ENCODE measurements at regions not wholly inside any gene's neighbourhood (a gene's known extent, or its start where the extent isn't known, plus 50 kb on each side); places are given as distances from the start of the nearest gene placed in this dataset.

DNA sequence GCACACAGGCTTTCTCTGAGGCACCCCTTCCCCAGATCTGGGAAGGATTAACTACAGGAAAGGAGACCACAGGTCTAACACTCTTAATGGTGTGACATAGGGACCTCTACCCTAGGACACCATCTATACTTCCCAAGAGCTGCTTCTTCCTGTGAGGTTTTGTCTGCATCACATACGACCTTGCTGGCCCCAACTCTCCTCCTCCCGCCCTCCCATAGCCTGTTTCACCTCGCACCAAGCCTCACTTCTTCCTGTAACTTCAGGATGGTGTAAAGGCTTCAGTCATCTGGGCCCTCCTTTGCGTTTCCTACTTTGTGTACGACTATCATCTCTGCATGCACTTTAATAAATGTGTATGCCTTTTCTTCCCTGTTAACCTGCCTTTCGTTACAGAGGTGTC, 274.3 kb downstream of the KLF6 start:
- DNase-seq, result no peak

DNA sequence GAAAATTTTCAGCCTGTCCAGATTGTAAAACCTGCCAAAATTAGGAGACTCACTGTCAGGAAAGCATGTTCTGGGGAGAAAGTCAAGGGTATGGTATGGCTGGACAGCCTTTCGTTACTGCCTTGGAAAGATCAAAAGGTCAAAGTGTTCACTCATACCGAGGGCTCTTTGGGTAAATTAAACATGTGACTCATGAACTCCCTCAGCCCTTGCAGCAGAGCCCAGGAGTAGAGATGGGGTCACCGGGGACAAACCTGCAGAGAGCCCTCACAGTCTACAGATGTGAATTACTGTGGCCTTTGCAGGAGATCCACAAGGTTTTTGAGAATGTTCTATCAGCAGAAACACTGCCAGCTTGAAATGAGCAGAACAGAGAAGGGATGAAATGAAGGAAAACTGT, 275.7 kb downstream of the KLF6 start:
- no peak for DNase-seq

DNA sequence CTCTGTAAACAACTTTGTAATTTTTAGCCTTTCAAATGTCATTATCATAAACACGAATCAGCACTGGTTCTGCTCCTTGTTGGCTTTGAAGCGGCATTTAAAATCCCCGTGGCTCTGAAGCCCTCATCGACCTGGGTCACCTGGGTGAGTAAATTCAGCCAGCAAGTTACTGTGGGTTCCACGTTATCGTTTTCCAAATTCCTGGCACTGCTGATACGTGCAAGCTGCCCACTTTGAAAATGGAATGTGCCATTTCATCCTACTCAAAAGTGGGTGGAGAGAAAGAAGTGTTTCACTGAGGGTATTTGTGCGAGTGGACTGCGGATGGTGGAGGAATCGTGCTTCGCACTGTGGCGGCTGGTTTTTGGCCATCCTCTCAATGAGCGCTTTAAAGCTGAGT, 281.7 kb downstream of the KLF6 start:
- DNase-seq, result no peak

DNA sequence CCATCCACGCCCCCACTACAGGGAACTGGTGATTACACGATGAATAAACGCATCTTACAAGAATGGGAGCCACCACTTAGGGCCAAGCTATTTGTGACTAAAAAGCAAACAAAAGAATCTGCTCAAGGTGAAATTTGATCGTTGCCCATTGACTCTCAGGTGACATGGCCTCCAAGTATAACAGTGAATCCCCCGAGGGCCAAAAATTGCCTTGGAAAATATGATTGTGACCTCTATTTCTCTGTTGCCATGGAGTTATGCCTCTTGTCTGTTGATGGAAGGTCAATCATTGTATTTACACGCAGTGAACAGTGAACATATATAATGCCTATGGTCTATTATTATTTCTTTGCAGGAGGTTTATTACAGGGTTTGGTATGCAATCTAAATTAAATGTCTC, 282.3 kb downstream of the KLF6 start:
- DNase-seq, result no peak

GRCh38 chr10:3500408-3500856, 284.6 kb downstream of the KLF6 start:
- DNase-seq, result no peak

DNA sequence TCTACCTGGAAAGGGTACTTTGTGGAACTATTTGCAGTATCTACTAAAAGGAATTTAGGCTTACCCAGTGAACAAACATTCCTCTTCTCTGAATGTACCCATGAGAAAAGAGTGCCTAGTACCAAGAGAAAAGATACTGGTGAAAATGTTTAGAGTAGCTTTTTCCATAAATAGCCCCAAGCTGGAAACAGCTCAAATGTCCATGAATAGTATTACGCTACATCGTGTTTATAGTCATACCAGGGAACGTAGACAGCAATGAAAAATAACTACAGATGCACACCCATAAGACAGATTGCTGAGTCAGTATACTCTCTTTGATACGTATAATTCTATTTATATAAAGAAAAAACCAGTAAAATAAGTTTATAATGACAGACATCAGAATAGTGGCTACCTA, 285.9 kb downstream of the KLF6 start:
- DNase-seq, result no peak

DNA sequence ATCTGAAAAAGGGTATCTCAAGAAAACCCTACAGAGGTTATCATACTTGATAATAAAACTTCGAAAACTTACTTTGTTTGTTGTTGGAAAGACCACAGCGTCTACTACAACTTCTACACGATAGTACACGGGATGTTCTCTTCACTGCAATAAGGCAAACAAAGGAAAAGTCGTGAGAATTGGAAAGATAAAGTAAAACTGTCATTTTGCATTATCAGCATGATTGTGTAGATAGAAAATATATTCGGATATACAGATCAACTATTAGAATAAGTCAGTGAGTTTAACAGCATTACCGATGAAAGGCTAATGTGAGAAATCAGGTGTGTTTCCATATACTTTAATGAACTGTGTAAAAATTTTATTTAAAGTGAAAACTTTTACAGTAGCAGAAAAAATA, 287.4 kb downstream of the KLF6 start:
- no peak for DNase-seq

GRCh38 chr10:3496138-3496537, 288.9 kb downstream of the KLF6 start:
- no peak for DNase-seq

GRCh38 chr10:3495281-3495680, 289.7 kb downstream of the KLF6 start:
- no peak for DNase-seq

GRCh38 chr10:3494838-3495230, 290.2 kb downstream of the KLF6 start:
- DNase-seq, result no peak

GRCh38 chr10:3494131-3494837, 290.7 kb downstream of the KLF6 start:
- no peak for DNase-seq

GRCh38 chr10:3493621-3494020, 291.4 kb downstream of the KLF6 start:
- no peak for DNase-seq

DNA sequence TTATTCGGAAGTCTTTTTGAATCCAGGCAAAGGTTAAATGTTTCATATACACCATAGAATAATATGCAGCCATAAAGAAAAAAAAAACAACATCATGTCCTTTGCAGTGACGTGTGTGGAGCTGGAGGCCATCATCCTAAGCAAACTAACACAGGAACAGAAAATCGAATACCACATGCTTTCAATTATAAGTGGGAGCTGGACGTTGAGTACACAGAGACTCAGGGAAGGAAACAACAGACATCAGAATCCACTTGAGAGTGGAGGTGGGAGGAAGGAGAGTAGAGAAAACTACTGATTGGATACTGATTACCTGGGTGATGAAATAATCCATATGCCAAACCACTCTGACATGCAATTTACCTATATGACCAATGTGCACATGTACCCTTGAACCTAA, 293.4 kb downstream of the KLF6 start:
- DNase-seq, result no peak

DNA sequence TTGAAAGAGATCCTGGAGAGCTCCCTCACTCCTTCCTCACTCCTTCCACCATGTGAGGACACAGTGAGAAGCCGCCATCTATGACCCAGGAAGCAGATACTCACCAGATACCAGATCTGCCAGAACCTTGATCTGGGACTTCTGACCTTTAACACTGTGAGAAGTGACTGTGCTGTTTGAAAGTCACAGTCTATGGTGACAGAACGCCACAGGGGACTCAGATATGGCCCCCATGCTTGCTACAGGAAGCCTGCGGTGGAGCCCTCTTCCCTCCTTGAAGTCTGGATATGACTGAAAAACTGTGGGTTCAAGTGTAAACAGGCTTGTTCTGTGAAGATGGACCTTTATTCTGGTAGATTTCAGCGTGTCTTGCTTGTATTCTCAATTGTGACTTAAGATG, 297.8 kb downstream of the KLF6 start:
- no peak for DNase-seq

- no peak for DNase-seq
Observed at GRCh38 chr10:3486346-3487065, 298.5 kb downstream of the KLF6 start.

GRCh38 chr10:3485057-3485686, 299.8 kb downstream of the KLF6 start:
- no peak for DNase-seq

DNA sequence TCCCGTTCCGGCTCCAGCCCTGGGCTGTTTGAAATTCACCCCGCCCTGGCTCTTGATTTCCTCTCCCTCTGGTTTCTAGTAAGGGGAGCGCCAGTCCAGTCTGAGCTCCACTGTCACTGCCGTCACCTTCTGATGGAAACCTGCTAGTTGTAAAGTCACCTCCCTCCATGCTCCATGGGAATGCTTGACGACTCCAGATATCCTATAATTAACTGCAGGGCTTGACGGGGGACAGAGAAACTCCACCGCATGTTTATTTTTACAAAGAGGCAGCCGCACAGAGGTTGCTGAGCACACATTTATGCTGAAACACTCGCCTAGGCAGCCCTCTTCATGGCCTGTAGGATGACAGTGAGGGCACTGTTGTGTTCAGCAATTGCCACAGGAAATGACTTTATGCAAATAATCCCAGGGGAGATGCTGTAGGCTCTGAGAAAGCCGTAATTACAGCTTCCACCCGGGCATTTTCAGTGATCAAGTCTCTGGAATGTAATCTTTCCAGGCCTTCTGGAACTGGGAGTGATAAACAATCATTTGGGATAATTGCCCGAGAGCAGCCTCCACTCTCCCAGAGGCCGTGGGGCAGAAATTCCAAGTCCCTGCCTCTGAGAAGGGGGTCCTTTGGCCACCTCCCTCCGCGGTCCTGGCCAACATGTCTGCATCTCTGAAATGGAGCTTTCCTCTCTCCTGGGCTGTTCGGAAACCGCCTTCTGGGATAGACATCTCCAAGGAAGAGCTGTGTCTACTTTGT, 300.5 kb downstream of the KLF6 start:
- DNase-seq, result no peak

- DNase-seq, result no peak
Observed at GRCh38 chr10:3482200-3482993, 302.6 kb downstream of the KLF6 start.

DNA sequence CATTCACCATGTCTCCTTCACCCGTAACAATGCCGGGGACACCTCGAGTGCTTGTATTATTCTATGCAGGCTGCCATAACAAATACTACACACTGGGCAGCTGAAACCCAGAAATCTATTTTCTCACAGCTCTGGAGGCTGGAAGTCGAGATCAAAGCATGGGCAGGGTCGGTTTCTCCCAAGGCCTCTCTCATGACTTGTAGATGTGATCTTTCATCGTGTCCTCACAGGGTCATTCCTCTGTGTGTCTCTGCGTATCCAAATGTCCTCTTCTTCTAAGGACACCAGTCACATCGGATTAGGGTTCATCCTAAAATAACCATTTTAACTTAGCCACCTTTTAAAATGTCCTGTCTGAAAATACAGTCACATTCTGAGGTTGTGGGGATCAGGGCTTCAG, 303.5 kb downstream of the KLF6 start:
- DNase-seq, result no peak

GRCh38 chr10:3480990-3481315, 304.1 kb downstream of the KLF6 start:
- DNase-seq, result no peak

GRCh38 chr10:3480281-3480989, 304.6 kb downstream of the KLF6 start:
- DNase-seq, result no peak

- no peak for DNase-seq
Observed at GRCh38 chr10:3478632-3479240, 306.2 kb upstream of the PITRM1 start.

All from central memory CD4-positive, alpha-beta T cell (primary cell).